ENCODE measurements at regions not wholly inside any gene's neighbourhood (a gene's known extent, or its start where the extent isn't known, plus 50 kb on each side); places are given as distances from the start of the nearest gene placed in this dataset.

DNA sequence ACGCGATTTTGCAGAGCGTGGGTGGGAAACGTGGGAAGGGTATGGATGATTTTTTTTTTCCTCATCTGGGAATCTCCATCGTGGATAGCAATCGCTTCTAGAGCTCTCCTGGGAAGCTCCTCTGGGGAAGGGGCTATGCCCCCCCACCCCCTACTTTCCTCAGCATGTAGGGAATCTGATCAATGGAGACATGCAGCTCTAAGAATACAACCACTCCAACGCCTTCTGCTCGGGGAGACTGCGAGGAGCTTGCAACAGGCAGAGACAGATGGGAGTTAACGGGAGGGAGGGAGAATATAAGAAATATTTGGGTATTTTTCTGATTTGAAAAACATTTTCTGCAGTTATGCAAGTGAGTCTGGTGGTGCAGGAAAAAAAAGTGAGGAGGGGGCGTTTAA is 104.6 kb upstream of the HSD17B12 start:
- no peak for DNase-seq (ENCODE audit: low read depth in 2 of 2)

DNA sequence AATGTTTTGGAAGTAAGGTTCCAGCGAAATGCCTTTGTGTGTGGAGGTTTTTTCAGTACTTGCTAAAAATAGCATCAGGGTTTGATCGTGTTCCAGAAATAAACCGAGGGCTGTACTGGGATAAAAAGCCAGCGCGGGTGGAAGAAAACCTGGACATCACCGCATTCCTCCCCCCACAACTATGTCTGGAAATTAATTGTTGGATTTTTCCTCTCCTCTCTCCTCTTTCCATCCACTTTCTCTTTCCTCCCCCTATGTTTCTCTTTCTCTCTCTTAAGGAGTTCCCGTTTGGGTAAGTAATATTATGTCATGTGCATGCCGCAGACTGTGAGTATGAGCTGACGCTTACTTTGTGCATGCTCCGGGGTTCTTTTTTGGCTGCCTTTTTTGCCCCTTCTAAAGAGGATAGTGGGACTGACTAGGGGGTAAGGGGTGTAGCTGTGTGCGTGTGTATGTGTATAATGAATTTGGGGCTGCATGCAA is 104.2 kb upstream of the HSD17B12 start:
- DNase-seq (ENCODE audit: low read depth in 2 of 2), result no peak

DNA sequence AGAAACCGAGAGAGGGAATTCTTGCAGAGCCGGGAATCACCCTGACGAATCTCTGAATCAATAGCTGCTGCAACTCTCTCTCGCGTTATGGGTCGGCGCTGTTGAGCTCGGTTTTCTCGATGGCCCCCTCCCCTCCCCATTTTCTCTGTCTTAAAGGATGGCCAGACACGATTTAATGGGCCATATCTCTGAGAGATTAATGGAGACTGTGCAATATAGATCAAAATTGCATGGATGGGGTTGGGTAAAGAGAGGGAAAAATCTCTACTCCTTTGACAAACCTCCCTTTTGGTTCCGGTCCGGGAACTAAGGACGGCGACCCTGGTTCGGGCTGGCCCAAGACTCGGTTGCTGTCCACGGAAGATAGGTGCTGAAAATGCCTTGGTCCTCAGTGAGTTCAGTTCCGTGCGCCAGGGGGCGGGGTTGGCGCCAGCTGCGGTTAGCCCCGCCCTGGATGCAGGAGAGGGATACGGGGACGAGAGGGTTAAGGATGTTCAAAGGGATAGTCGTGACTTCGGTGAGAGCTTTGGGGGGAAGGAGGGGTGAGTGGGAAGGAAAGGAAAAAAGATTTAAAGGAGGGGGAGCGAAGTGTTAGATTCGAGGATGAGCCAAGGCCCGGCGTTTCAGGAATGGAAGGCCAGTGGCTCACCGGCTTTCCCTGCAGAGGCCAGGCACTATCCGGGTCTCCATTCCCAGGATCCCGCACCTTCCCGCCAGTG is 103.6 kb upstream of the HSD17B12 start:
- no peak for DNase-seq (ENCODE audit: low read depth in 2 of 2)

DNA sequence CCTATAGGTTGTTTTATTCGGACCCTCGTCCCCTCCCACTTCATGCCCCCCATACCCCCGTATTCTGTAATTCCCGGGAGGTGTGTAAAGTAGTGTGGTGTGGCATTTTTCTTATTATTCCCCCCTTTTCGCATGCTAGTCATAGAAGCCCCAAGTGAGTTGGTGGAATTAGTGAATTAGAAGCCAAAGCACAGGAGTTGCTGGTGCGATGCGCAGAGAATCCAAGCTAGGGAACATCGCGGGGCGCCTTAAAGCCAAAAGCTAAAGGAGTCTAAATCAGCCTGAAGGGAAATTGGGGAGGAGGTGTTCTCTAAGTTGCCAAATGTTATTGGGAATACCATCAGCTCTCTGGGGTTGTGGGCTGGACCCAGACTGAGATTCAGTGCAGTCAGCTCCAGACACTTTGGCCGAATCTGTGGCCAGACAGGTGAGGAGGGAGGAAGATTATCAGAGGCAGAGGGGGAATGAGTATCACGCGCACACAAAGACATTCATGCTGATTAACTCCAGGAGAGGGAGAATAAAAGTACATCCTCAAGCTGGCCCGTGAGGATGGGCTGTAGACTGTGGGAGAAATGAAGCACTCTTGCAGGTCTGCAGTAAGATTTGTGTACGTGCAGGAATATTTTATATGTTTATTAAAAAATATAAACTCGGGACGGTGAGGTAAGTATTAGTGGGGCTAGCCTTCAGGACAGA is 102.8 kb upstream of the HSD17B12 start:
- no peak for DNase-seq (ENCODE audit: low read depth in 2 of 2)

DNA sequence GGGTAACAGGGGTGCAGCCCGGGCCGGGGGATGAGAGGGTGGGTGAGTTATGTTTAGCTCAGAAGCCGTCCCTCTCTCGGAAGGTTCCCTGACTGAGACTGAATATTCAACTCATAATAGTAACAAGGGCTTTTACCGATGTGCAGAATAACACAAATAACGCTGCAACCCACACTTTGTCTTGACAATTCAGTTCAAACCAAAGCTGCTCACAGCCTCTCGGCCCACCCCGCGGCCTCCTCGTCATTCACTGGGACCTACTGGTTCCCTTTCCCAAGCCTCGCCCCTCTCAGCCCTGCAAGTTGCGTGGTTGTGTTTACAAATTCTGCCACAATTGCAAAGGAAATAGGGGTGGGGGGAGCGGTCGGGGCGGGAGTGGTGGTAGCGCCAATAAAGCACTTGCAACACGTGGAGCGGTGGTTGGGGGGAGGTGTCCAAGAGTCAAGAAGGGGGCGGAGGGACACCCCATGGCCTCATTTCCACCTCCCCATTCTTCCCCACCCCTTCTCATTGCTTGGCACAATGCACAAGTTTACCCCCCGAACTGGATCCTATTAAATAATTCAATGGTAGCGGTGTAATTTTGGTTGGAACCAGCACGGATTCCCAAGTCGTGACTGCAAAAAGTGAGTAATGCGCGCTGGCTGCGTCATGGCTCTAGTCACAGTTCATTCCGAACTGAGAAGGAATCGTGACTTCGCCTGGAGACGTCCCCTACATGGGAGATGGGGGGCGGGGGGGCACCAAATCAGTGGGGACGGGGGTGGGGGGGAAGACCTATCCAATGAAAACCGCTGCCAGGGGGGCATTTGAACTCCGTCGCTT is 102.0 kb upstream of the HSD17B12 start:
- DNase-seq (ENCODE audit: low read depth in 2 of 2), result no peak

DNA sequence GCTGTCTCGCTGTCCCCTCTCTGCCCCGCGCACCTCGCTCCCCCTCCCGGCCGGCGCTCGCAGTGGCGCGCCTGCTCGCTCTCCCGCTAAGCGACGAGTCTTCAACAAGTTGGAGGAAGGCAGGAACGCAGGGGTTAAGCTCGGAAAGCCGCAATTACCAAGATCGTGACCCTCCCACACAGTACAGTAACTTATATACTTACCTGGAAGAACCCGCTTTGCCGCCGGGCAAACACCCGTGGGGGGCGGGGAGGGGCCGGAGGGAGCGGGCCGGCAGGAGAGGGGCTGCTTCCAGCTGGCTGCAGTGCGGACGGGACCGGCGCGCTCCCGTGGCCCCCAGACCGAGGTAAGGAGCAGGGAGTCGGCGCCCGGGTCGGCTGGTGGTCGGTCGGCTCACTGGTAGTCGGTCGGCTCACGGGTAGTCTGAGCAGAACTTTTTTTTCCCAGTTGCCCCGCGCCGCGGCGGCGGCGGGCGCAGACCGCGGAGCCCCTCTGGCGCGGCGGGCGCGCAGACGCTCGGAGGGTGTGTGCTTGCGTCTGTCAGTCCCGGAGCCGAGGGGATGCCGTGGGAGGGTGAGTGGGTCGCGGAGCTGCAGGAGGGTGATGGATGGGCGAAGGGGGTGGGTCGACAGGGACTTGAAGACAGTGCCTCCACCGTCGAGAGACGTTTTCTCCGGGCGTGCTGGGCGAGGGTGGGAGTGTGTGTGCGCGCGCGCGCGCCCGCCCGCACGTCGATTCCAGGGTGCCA is 101.2 kb upstream of the HSD17B12 start:
- DNase-seq (ENCODE audit: low read depth in 2 of 2), result peak; percentile 5 to 14

DNA sequence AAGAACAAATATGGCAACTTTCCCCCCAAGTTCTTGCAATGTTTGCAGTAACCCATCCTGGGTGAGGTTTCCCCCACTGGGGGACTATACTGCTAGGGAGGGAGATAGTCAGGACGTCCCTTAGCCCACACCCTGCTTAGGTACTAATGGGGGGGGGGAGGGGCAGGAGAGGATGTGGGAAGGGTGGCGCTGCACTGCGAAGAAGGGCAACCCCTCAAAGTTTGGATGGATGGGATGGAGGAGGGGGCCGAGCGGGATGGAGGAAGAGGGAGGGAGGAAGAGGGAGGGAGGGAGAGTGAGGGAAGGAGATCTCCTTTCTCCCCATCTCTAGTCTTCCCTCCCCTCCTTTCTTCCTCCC is 100.6 kb upstream of the HSD17B12 start:
- DNase-seq (ENCODE audit: low read depth in 2 of 2), result no peak

DNA sequence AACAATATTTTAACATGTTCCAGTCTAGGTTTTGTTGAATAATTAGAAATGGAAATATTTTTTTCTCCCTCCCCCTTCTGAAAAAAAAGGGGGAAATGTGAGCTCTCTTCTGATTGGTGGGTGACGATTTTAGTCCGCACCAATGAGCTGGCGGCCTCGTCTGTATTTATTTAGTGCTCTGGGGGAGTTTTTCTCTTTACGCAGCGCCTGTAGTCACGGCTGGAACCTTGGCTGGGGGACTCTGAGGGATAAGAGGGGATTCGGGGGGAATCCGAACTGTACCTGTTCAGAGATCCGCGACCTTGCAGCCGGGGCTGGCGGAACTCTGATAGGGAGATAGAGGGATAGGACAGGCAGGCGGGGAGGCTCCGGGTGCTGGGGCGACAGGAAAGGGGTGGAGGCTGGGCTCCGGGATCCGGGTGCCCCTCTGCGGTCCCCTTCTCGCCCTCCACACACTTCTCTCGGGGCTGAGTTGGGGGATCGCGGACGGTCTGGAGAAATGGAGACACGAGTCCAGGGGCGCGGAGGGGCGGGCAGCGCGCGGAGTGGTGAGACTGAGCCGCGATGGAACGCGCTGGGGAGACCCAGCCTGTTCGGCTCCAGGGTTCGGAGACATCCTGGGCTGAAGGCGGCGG is 99.7 kb upstream of the HSD17B12 start:
- DNase-seq (ENCODE audit: low read depth in 2 of 2), result no peak

DNA sequence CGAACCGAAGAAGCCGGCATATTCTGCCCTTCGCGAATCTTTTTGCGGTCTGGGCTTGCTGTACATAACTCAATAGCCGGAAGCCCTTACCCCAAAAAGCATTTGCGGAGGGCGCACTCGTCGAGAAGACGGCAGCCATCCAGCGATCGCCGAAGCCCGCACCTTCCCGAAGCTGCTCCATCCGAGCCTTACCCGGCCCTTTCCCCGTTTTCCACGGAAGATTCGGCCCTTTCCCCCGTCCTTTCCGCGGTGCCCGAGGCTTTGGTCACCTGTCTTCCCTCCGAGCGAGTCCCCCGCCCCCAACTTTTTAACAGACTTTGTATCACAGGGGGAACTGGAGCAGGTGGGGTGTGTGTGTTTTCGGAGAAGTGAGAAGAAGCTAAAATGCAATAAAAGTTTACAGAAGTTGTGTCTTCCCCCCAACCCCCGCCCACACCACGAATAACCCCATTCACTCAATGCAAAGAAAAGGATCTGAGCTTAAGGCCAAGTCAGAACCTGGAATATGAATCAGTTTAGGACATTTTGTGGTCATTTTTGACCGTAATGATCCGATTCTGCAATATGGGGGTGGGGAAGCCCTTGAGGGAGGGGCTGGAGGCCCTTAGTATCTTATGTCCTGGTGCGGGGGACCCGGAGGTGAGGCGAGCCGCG is 99.0 kb upstream of the HSD17B12 start:
- no peak for DNase-seq (ENCODE audit: low read depth in 2 of 2)

DNA sequence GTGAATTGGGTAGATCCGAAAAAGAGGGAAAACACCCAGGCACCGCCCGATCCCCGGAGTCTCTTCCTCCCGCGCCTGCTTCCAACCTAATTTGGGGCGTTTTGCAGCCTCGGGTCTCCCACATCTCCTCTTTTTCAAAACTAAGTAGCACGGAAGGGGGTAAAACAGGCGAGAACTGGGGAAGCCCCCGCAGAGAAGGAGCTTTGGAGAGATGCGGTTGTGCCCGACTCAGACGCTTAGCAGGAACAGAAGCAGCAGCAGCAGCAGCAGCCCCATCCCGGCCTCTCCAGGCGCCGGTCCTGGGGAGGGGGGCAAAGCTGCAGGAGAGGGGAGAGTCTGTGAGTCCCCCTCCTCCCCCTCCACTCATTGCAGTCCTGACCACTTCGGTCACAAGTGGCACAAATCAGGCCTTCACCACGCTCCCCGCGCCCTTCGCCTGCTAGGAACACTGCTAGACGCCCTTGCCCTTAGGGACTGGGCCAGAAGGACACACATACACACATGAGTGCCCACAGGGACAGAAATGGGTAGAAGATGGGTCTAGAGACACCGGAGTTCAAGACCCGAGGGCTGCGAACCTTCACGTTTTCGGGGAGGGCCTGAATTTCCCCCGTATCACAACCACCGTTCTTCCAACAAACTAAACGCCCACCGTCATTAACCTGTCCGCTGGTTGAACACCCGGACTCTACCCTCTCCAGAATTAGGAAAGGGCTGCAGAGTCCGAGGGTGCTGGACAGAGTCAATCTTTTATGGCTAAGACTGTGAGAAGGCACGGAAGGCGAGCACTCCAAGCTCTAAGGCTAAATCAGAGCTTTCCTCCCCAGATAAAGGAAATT is 98.3 kb upstream of the HSD17B12 start:
- no peak for DNase-seq (ENCODE audit: low read depth in 2 of 2)

DNA sequence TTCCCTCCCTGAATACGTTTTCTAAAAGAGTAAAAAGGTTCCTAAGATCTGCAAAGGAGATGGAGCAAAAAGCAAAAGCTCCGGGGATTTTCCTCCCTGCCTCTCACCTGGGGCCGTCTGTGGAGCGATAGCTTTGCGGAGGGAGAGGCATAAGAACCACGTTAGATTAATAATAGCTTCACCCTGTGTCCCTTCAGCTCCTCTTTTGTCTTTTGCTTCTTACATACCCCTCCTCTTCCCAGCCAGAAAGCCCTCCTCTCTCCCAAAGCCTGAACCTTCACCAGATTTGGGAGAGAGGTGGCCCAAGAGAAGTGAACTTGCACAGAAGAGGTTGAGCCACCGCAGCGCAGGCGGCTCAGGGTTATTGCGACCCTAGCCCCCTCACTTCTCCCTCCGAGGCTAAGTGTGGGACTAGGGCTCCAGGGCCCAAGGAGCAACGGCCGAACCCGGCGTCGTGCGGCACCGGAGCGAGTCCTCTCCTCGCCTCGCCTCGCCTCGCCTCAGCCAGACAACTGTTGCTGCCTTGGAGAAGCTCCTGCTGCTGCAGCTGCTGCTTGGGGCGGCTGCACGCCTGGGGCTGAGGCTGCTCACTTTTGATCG is 97.6 kb upstream of the HSD17B12 start:
- DNase-seq (ENCODE audit: low read depth in 2 of 2), result no peak

DNA sequence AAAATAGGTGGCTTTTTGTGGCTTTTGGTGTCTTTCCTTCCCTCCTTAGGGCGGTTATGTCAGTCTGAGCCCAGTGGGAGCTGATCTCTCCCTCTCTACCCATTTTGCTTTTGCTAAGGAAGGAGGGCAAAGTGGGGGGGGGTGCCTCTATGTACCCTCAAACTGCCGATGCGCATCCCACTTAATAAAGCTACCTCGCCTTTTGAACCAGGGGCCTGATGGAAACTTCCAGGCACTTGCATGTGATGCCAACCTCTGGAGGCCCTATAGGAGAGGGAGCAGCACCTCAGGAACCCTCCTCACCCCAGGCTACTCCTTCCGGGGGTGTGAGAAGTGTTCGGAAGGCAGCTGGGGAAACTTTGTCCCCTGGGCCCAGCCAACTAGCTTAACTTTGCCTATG is 97.0 kb upstream of the HSD17B12 start:
- DNase-seq (ENCODE audit: low read depth in 2 of 2), result no peak

DNA sequence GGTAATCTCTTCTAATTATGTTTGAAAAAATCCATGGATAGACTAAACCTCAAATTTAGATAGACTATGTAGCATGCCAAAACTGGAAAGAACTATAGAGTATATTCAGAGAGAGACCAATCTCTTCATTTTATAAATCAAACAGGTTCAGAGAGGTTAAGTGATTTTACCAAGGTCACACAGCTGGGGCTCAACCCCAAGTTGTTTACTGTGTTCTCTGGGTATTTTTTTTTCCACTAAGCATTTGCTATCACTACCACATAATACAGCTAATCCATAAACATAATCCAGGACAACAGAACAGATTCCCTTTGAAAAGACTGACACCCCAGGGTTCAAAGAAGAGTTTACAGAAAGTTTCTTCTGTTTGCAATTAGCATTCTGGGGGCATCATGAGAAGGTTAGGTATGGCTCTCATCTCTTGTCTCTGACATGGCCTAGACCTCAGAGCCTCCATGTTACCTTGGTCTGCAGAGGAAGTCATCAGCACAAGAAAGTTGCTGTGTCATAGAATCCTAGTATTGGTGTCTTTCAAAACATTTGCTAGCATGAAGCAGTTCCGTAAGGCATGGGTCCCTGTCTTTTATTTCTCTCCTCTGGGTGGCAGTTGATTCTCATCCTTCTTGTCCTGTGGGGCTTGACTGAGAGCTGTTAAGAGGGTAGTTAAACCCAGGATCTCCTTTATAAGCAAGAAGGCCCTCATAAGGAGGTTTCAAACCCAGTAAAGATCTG is 94.5 kb upstream of the HSD17B12 start:
- DNase-seq (ENCODE audit: low read depth in 2 of 2), result no peak

DNA sequence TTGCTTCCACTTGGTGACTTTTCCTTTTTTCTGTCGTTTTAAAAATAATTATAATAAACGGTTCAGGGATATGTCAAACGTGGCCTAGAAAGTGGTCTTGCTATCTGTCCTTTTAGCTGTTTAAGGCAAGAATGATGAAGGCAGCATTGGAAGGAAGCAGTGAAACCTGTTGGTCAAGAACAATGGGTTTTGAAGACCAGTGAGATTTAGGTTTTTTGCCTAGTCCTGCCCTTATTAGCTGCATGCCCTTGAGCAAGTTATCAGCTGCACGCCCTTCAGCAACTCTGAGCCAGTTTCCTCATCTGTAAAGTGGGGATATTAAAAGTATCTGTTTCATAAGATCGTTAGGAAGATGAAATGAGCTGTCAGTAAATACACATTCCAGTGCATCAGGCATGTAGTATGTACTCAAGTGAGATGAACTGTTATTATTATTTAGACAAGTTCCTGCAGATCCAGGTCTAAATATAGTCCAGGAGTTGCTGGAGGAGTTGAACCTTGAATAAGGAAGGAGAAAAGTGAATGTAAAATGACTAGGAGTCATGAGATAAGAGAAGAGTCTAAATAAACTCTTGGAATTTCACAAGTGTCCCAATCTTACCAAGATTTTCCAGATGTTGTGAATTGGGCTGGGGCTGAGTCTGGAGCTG is 90.8 kb upstream of the HSD17B12 start:
- DNase-seq (ENCODE audit: low read depth in 2 of 2), result no peak

DNA sequence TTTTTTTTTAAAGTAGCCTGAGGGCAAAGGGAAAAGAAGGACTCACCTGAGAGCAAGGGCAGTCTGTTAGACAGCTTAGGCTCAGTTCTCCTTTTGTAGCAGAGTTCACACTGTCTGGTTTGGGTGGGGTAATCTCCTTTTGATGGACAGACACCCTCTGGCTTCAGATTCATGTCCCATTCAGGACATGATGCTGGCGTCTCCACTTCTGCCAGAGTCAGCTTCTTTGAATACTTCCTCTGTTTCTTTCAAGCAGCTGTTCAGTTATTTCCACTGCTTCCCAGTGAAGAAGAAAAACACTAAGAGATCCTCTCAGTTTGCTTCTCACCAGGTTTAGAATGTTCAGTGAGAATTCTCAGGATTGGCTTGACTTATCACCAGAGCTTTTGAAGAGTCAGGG is 79.0 kb upstream of the HSD17B12 start:
- DNase-seq (ENCODE audit: low read depth in 2 of 2), result no peak

DNA sequence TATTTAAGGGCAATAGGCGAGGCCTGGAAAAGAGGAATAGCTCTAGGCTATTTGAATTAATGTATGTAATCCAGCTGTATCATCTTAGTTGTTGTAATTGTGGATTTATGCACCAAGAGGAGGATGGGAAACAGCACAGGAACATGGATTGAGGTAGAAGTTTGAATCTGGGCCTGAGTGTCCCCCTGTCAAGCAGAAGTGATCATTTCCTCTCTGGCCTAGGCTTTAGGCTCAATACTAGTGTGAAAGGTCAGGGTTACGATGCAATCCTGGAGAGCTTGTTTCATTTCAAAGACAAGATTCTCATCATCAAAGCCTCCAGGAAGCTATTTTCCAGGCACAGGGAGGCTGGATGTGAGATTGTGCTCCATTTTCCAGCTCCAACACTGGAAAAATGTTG is 77.9 kb upstream of the HSD17B12 start:
- DNase-seq (ENCODE audit: low read depth in 2 of 2), result no peak

DNA sequence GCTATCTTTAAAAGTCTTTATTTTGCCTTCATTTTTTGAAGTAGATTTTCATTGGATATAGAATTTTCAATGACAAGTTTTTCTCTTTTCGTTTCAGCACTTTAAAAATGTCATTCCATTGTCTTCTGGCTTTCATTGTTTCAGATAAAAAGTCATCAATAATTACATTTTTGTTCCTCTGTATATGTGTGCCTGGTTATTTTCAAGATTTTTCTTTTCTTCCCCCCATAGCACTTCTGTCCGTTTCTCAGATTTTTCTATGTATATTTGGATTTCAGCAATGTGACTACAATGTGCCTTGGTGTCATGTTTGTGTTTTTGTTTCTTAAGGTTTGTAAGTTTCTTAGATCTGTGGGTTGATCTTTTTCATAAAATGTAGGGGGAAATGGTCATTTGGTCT is 66.3 kb upstream of the HSD17B12 start:
- no peak for DNase-seq (ENCODE audit: low read depth in 2 of 2)

DNA sequence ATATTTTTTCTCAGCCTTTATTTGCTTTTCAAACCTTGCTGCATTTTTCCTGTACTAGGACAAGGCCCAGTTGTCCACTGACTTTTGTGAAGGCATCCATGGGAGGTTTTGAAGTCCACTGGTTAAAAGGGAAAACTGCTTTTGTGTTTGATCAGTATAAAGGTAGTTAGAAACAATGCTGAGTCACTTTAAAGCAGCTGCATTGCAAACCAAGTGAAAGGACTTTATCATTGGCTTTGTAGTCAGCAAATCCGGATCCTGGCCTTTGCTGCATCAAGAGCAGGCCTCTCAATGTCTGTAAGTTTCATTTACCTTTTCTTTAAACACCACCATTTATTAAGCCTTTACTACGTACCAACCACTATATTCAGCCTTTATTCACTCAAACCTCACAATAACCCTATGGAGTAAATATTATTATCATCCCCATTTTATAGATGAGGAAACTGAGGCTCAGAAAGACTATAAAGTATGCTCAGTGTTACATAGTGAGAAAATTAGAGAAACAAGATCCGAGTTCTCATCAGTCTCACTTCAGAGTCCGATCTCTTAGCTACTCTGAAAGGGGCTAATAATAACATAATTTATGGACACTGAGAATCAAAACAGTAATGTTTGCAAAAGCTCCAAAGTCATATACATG is 60.6 kb upstream of the HSD17B12 start:
- no peak for DNase-seq (ENCODE audit: low read depth in 2 of 2)

Measured in stimulated activated CD8-positive, alpha-beta memory T cell treated with anti-CD3 and anti-CD28 coated beads, Interleukin-7, amount 100 ng/mL, for 4 hours (primary cell).